ENCODE measurements at regions not wholly inside any gene's neighbourhood (a gene's known extent, or its start where the extent isn't known, plus 50 kb on each side); places are given as distances from the start of the nearest gene placed in this dataset.

DNA sequence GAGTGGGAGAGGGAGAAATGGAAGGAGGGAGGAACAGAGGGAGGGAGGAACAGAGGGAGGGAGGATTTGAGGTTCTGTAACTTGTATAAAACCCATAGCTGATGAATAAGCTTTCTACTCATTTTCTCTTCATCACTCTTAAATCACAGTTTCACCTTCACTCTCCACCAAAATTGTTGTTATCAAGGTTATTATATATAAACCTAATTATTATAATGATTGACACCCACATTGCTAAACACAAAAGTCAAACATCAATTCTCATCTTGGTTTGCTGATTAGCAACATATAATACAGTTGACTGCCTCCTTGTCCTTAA lies 229.0 kb upstream of the PAPPA start:
- CTCF ChIA-PET = interaction anchor here (1.0 to 2.0 kb wide), 5 partner anchors 19 to 333 kb away, joined by 3 to 5 read pairs (median 4); partner anchors contain the start of gene PAPPA
- H3K27ac ChIP-seq = peak overlapping the region; percentile 90 to 97
- POLR2A ChIA-PET = interaction anchor here (0.7 to 1.8 kb wide), 5 partner anchors 19 to 252 kb away, joined by 3 to 23 read pairs (median 8); partner anchors contain the start of gene PAPPA

DNA sequence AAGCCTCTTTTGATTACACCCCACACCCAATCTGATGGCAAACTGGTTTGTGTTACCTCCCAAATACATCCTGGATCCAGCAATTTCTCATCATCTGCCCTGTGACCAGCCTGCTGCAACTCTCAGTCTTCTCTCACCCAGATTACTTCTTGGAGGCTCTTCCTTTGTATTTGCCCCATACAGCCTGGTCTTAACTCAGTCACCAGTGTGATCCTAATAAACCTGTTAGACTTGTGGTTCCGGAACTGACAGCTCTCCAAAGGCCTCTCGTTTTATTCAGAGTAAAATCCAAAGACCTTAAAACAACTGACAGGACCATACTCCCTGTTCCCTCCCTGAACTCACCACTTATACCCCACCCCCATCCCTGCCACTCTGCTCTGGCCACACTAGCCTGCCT lies 228.2 kb upstream of the PAPPA start:
- Histone ChIP-seq H3K4me2 (peak overlapping the region; percentile 61; the same call in 1 of the 3 replicates), H3K4me1 (peaks cover 32% of the 10 kb centered on the region), H3K9me3 (peaks cover 42% of the 10 kb centered on the region), H3K4me3 (no peak overlapping the region), H3K27ac (peak overlapping the region; percentile 90 to 97)
- TF ChIP-seq SREBF2 (IDR thresholded peaks at IDR 0.05) (no peak), HOXB13 (CRISPR knock-in tag; IDR thresholded peaks at IDR 0.05; ENCODE audit: low read depth) (no peak), RNF2 (IDR thresholded peaks at IDR 0.05; ENCODE audit: borderline replicate concordance, low read depth) (no peak), CEBPB (IDR thresholded peaks at IDR 0.05) (no peak), CHD4 (IDR thresholded peaks at IDR 0.05; ENCODE audit: borderline replicate concordance) (no peak), PHF8 (IDR thresholded peaks at IDR 0.05; ENCODE audit: borderline replicate concordance, low read depth) (no peak), EHF (CRISPR knock-in tag; IDR thresholded peaks at IDR 0.05) (no peak), CHD2 (IDR thresholded peaks at IDR 0.05; ENCODE audit: low read length, partially characterized antibody) (no peak), FOSB (CRISPR knock-in tag; IDR thresholded peaks at IDR 0.05) (no peak), TFCP2L1 (CRISPR knock-in tag; IDR thresholded peaks at IDR 0.05) (no peak)
- FAIRE-seq (no peak), ATAC-seq (no peak), DNase-seq (ENCODE audit: low read depth in 1 of 2, low spot score in 1 of 2) (no peak)
- ChIA-PET CTCF (interaction anchor here (1.1 to 2.0 kb wide), 2 partner anchors 18 to 334 kb away, joined by 4 to 5 read pairs; no protein-coding TSS in a partner anchor), POLR2A (interaction anchor here (1.5 to 1.8 kb wide), 2 partner anchors 19 to 253 kb away, joined by 4 to 23 read pairs; no protein-coding TSS in a partner anchor)
- 96% methylated on average over 2 of the region's 2 CpGs for WGBS (ENCODE audit: missing lambda C conversion rate)

More for the DNA sequence above, 229.0 kb upstream of the PAPPA start:
- ATAC-seq (peak in 1 of 2 experiments; percentile 9; a peak in 1 of 6 replicates), DNase-seq (ENCODE audit: low read depth in 1 of 2, low spot score in 1 of 2) (peak in 1 of 2 experiments; percentile 48), FAIRE-seq (peak; percentile 18)
- peaks cover 30% of the 10 kb centered on the region for H3K4me1 ChIP-seq
- TF ChIP-seq HDAC2 (IDR thresholded peaks at IDR 0.05) (no peak), FOSB (CRISPR knock-in tag; IDR thresholded peaks at IDR 0.05) (peak; percentile 50; the same call in 1 of the 2 replicates)
- H3K4me3 ChIP-seq = no peak overlapping the region
- peaks cover 42% of the 10 kb centered on the region for H3K9me3 ChIP-seq
- peak overlapping the region; percentile 61 for H3K4me2 ChIP-seq

DNA sequence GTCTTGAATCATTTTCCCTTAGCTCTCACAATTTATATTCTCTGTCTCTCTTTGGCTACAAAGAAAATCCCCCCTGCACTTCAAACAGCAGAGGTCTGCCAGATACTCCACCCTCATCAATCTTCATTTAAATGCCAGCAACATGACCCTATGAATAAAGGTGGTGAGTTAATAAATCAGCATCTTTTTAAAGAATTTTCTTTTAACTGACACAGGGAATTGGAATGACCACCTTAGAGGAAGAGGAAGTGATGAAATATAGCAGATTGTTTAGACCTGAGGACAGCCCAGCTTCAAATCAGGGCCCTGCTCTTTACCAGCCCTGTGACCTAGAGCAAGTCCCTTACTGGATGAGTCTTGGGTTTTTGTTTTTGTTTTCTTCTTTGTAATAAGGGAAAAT lies 223.1 kb upstream of the PAPPA start:
- CTCF ChIA-PET = interaction anchor here (0.6 to 2.7 kb wide), 3 partner anchors 11 to 1401 kb away, joined by 3 to 11 read pairs (median 3); no protein-coding TSS in a partner anchor
- Histone ChIP-seq H3K4me2 (no peak overlapping the region), H3K27ac (peak overlapping the region; percentile 60 to 78), H3K9me3 (peaks cover 24% of the 10 kb centered on the region), H3K4me3 (no peak overlapping the region), H3K4me1 (peaks cover 10% of the 10 kb centered on the region)
- ATAC-seq (peak in 1 of 2 experiments; percentile 77; a peak in 3 of 6 replicates), FAIRE-seq (no peak), DNase-seq (ENCODE audit: low read depth in 1 of 2, low spot score in 1 of 2) (no peak)
- TF ChIP-seq, protein P1, sequence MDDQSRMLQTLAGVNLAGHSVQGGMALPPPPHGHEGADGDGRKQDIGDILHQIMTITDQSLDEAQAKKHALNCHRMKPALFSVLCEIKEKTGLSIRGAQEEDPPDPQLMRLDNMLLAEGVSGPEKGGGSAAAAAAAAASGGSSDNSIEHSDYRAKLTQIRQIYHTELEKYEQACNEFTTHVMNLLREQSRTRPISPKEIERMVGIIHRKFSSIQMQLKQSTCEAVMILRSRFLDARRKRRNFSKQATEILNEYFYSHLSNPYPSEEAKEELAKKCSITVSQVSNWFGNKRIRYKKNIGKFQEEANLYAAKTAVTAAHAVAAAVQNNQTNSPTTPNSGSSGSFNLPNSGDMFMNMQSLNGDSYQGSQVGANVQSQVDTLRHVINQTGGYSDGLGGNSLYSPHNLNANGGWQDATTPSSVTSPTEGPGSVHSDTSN (IDR thresholded peaks at IDR 0.05) = no peak
- no peak for TF ChIP-seq NFE2L2 (conservative IDR thresholded peaks at IDR 0.05; ENCODE audit: low read length)
- POLR2A ChIA-PET = interaction anchor here (0.9 kb wide), 1 partner anchor 14 kb away, joined by 3 read pairs; no protein-coding TSS in a partner anchor

DNA sequence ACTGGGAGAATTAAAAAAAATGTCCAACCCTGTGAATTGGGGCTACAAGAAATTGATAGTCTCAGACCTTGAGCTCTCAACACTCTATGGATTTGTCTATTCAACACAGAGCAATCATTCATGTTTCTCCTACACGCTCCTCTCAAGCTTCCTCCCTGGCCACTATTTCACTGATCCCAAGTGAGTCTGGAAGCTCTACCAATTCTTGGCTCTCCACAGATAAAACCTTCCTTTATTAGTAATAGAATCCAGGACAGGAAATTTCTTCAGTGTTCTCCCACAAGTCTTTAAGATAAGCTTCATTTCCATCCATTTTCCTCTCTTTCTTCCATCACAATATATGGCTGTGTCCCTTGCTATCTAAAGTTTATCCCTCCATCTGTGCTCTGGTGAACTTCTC lies 215.1 kb upstream of the PAPPA start:
- TF ChIP-seq RARB (CRISPR knock-in tag; IDR thresholded peaks at IDR 0.05) = no peak
- TF ChIP-seq TFCP2L1 (CRISPR knock-in tag; IDR thresholded peaks at IDR 0.05) = no peak
- TF ChIP-seq MYC (IDR thresholded peaks at IDR 0.05; ENCODE audit: borderline replicate concordance, low read length) = no peak
- TF ChIP-seq FOXS1 (CRISPR knock-in tag; IDR thresholded peaks at IDR 0.05) = no peak
- no peak for TF ChIP-seq GATA3 (IDR thresholded peaks at IDR 0.05; ENCODE audit: borderline replicate concordance)
- no peak for TF ChIP-seq JUNB (IDR thresholded peaks at IDR 0.05)
- TF ChIP-seq, protein P2, sequence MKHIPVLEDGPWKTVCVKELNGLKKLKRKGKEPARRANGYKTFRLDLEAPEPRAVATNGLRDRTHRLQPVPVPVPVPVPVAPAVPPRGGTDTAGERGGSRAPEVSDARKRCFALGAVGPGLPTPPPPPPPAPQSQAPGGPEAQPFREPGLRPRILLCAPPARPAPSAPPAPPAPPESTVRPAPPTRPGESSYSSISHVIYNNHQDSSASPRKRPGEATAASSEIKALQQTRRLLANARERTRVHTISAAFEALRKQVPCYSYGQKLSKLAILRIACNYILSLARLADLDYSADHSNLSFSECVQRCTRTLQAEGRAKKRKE (CRISPR knock-in tag; IDR thresholded peaks at IDR 0.05; ENCODE audit: low read depth) = no peak
- no peak for TF ChIP-seq KDM5A (IDR thresholded peaks at IDR 0.05)
- TF ChIP-seq RCOR1 (IDR thresholded peaks at IDR 0.05; ENCODE audit: low read depth, low read length) = no peak
- no peak for TF ChIP-seq EHF (CRISPR knock-in tag; IDR thresholded peaks at IDR 0.05)
- TF ChIP-seq, protein P3, sequence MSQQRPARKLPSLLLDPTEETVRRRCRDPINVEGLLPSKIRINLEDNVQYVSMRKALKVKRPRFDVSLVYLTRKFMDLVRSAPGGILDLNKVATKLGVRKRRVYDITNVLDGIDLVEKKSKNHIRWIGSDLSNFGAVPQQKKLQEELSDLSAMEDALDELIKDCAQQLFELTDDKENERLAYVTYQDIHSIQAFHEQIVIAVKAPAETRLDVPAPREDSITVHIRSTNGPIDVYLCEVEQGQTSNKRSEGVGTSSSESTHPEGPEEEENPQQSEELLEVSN (IDR thresholded peaks at IDR 0.05; ENCODE audit: borderline replicate concordance, low read depth) = no peak
- no peak for TF ChIP-seq RAD21 (conservative IDR thresholded peaks at IDR 0.05 in 1 of 2, IDR thresholded peaks at IDR 0.05 in 1 of 2)
- TF ChIP-seq, protein P1 (IDR thresholded peaks at IDR 0.05) = no peak
- DNase-seq (ENCODE audit: low read depth in 1 of 2, low spot score in 1 of 2) (no peak), FAIRE-seq (no peak), ATAC-seq (no peak; a peak in 1 of 6 replicates)
- peaks cover 58% of the 10 kb centered on the region for H3K9me3 ChIP-seq
- H3K27ac ChIP-seq = peak overlapping the region; percentile 71 to 99
- POLR2A ChIA-PET = interaction anchor here (0.6 kb wide), 1 partner anchor 749 kb away, joined by 5 read pairs; the partner anchor contains the start of gene TRIM32
- H3K4me3 ChIP-seq = no peak overlapping the region
- WGBS (ENCODE audit: missing lambda C conversion rate) = 97% methylated on average over 1 of the region's 1 CpG
- H3K4me1 ChIP-seq = peaks cover 33% of the 10 kb centered on the region
- H3K4me2 ChIP-seq = no peak overlapping the region
- CTCF ChIA-PET = interaction anchor here (1.2 to 2.2 kb wide), 5 partner anchors 10 to 345 kb away, joined by 3 to 7 read pairs (median 4); no protein-coding TSS in a partner anchor
